ENCODE measurements at regions not wholly inside any gene's neighbourhood (a gene's known extent, or its start where the extent isn't known, plus 50 kb on each side); places are given as distances from the start of the nearest gene placed in this dataset.

GRCh38 chr9:7967851-7968250 lies 168.3 kb upstream of the DMAC1 start:
- TF ChIP-seq, protein P1, sequence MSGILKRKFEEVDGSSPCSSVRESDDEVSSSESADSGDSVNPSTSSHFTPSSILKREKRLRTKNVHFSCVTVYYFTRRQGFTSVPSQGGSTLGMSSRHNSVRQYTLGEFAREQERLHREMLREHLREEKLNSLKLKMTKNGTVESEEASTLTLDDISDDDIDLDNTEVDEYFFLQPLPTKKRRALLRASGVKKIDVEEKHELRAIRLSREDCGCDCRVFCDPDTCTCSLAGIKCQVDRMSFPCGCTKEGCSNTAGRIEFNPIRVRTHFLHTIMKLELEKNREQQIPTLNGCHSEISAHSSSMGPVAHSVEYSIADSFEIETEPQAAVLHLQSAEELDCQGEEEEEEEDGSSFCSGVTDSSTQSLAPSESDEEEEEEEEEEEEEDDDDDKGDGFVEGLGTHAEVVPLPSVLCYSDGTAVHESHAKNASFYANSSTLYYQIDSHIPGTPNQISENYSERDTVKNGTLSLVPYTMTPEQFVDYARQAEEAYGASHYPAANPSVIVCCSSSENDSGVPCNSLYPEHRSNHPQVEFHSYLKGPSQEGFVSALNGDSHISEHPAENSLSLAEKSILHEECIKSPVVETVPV (CRISPR knock-in tag; IDR thresholded peaks at IDR 0.05), result no peak
- no peak for TF ChIP-seq OSR1 (CRISPR knock-in tag; IDR thresholded peaks at IDR 0.05)
- TF ChIP-seq ZNF8 (CRISPR knock-in tag; IDR thresholded peaks at IDR 0.05), result no peak
- ATAC-seq, result no peak

DNA sequence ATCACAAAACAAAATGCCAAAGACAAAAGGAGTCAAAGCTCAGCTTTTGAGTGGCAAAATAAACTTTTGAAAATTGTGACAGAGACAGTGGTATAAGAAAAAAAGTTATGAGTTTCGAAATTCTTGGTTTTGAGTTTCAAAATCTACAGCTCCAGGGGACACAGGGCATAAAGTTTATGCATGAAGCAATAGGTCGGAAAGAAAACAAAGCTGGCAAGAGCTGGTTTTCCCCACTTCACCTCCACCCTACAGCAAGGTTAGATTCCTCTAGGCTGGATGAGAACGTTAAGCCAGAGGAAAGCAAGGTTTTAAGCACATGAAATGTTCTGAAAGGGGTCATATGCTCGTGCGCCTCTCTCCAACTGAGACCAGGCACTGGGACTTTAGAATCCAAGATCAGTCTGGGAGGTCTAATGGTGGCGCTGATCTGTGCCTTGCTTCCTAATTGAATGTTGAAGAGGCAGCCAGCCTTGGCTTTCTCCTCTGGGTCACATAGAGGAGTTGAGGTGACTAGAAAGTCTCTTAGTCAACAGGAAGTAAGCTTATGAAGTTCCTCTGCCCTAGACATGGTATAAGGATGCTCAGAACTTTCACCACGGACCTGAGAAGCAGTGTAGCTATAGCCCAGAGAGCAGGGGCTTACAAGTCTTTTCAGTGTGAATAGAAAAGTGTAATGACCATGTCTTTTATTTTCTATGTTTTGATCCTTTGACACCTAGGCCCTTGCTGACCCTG lies 167.7 kb upstream of the DMAC1 start:
- no peak for TF ChIP-seq TSHZ2 (CRISPR knock-in tag; IDR thresholded peaks at IDR 0.05)
- TF ChIP-seq ZFP30 (CRISPR knock-in tag; IDR thresholded peaks at IDR 0.05), result no peak
- TF ChIP-seq, protein P1 (CRISPR knock-in tag; IDR thresholded peaks at IDR 0.05), result no peak
- no peak for TF ChIP-seq ISL1 (CRISPR knock-in tag; IDR thresholded peaks at IDR 0.05)
- no peak for TF ChIP-seq PPARA (CRISPR knock-in tag; IDR thresholded peaks at IDR 0.05; ENCODE audit: borderline replicate concordance)
- no peak for TF ChIP-seq ZFP3 (CRISPR knock-in tag; IDR thresholded peaks at IDR 0.05)
- no peak for ATAC-seq

- TF ChIP-seq RARB (CRISPR knock-in tag; IDR thresholded peaks at IDR 0.05) (no peak), TOX (CRISPR knock-in tag; IDR thresholded peaks at IDR 0.05; ENCODE audit: borderline replicate concordance) (no peak), ISL1 (CRISPR knock-in tag; IDR thresholded peaks at IDR 0.05) (no peak), BACH2 (CRISPR knock-in tag; IDR thresholded peaks at IDR 0.05; ENCODE audit: borderline replicate concordance) (no peak), ZC3H10 (CRISPR knock-in tag; IDR thresholded peaks at IDR 0.05) (no peak), ESRRG (CRISPR knock-in tag; IDR thresholded peaks at IDR 0.05) (no peak), TCF4 (CRISPR knock-in tag; IDR thresholded peaks at IDR 0.05; ENCODE audit: borderline replicate concordance) (no peak), CREB5 (CRISPR knock-in tag; IDR thresholded peaks at IDR 0.05; ENCODE audit: low read depth) (no peak), SNAI2 (CRISPR knock-in tag; IDR thresholded peaks at IDR 0.05) (no peak), ZNF565 (CRISPR knock-in tag; conservative IDR thresholded peaks at IDR 0.05; ENCODE audit: low read depth) (no peak), ZNF8 (CRISPR knock-in tag; IDR thresholded peaks at IDR 0.05) (no peak), GLIS3 (CRISPR knock-in tag; IDR thresholded peaks at IDR 0.05) (no peak), ZFP30 (CRISPR knock-in tag; IDR thresholded peaks at IDR 0.05) (no peak)
- TF ChIP-seq, protein P1 (CRISPR knock-in tag; IDR thresholded peaks at IDR 0.05), result no peak
- TF ChIP-seq, protein P2, sequence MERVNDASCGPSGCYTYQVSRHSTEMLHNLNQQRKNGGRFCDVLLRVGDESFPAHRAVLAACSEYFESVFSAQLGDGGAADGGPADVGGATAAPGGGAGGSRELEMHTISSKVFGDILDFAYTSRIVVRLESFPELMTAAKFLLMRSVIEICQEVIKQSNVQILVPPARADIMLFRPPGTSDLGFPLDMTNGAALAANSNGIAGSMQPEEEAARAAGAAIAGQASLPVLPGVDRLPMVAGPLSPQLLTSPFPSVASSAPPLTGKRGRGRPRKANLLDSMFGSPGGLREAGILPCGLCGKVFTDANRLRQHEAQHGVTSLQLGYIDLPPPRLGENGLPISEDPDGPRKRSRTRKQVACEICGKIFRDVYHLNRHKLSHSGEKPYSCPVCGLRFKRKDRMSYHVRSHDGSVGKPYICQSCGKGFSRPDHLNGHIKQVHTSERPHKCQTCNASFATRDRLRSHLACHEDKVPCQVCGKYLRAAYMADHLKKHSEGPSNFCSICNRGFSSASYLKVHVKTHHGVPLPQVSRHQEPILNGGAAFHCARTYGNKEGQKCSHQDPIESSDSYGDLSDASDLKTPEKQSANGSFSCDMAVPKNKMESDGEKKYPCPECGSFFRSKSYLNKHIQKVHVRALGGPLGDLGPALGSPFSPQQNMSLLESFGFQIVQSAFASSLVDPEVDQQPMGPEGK (CRISPR knock-in tag; IDR thresholded peaks at IDR 0.05; ENCODE audit: borderline replicate concordance), result no peak
- ATAC-seq, result no peak
These were observed 165.5 kb upstream of the DMAC1 start for GRCh38 chr9:7965063-7965462.

Data from SK-N-SH treated with all-trans-retinoic acid at 6 μM for 48 hours (cell line).